ENCODE measurements at regions not wholly inside any gene's neighbourhood (a gene's known extent, or its start where the extent isn't known, plus 50 kb on each side); places are given as distances from the start of the nearest gene placed in this dataset.
"Not testable (repeated sequence)": the region's sequence is repeated elsewhere in the genome, so short reads cannot be mapped to it uniquely, and the experiment has no call there.

GRCh38 chr5:106393276-106393675 is 1277.5 kb downstream of the EFNA5 start:
- DNase-seq, result no peak

GRCh38 chr5:106392766-106393165 is 1278.0 kb downstream of the EFNA5 start:
- DNase-seq, result no peak

- DNase-seq, result not testable (repeated sequence)
These were observed 1283.0 kb downstream of the EFNA5 start for GRCh38 chr5:106387767-106388166.

GRCh38 chr5:106386287-106386686 is 1284.5 kb downstream of the EFNA5 start:
- no peak for DNase-seq

- no peak for DNase-seq
These were observed 1290.0 kb downstream of the EFNA5 start for GRCh38 chr5:106380736-106381135.

GRCh38 chr5:106376522-106376921 is 1294.2 kb downstream of the EFNA5 start:
- DNase-seq, result no peak

- DNase-seq, result no peak
These were observed 1295.8 kb downstream of the EFNA5 start for GRCh38 chr5:106374956-106375355.

- DNase-seq, result no peak
These were observed 1302.7 kb downstream of the EFNA5 start for GRCh38 chr5:106368021-106368420.

GRCh38 chr5:106367281-106367680 is 1303.5 kb downstream of the EFNA5 start:
- no peak for DNase-seq

- no peak for DNase-seq
These were observed 1307.2 kb downstream of the EFNA5 start for GRCh38 chr5:106363578-106363977.

- DNase-seq, result no peak
These were observed 1308.8 kb downstream of the EFNA5 start for GRCh38 chr5:106361905-106362304.

GRCh38 chr5:106331415-106331814 is 1339.3 kb downstream of the EFNA5 start:
- DNase-seq, result no peak

GRCh38 chr5:106324356-106324755 is 1346.4 kb downstream of the EFNA5 start:
- no peak for DNase-seq

- DNase-seq, result no peak
These were observed 1349.5 kb downstream of the EFNA5 start for GRCh38 chr5:106321242-106321641.

GRCh38 chr5:106314221-106314824 is 1356.4 kb downstream of the EFNA5 start:
- no peak for DNase-seq

GRCh38 chr5:106312360-106312759 is 1358.4 kb downstream of the EFNA5 start:
- no peak for DNase-seq

- no peak for DNase-seq
These were observed 1359.4 kb downstream of the EFNA5 start for GRCh38 chr5:106311230-106311915.

GRCh38 chr5:106307265-106307664 is 1363.5 kb downstream of the EFNA5 start:
- no peak for DNase-seq

- no peak for DNase-seq
These were observed 1364.3 kb downstream of the EFNA5 start for GRCh38 chr5:106306313-106307028.

GRCh38 chr5:106303911-106304310 is 1366.8 kb downstream of the EFNA5 start:
- no peak for DNase-seq

- no peak for DNase-seq
These were observed 1378.1 kb downstream of the EFNA5 start for GRCh38 chr5:106292654-106293053.

GRCh38 chr5:106290841-106291240 is 1379.9 kb downstream of the EFNA5 start:
- DNase-seq, result no peak

- DNase-seq, result no peak
These were observed 1381.8 kb downstream of the EFNA5 start for GRCh38 chr5:106288979-106289378.

GRCh38 chr5:106277540-106278096 is 1393.1 kb downstream of the EFNA5 start:
- DNase-seq, result no peak
